HCT116 (cell line): ENCODE measurements at regions not wholly inside any gene's neighbourhood (a gene's known extent, or its start where the extent isn't known, plus 50 kb on each side); places are given as distances from the start of the nearest gene placed in this dataset.

ENCODE experiments used
- ATAC-seq: fragments of 200-7000 bp; cut with Tn5 transposase; 2 replicates; pipeline ENCODE4 v1.9.1; 2020; ENCODE audit warnings: mild to moderate bottlenecking, moderate library complexity
- BruUV-seq: library from RNA; stranded (reverse); fragments of 400-500 nt; replicated peaks from 2 replicates; lab custom pipeline; 2021; lab: Mats Ljungman, UMichigan
- CTCF ChIA-PET: fragments of 300-600 bp; sonication (Branson Sonifier 250); formaldehyde crosslinking; loops from one replicate; lab custom pipeline; 2021; ENCODE audit warnings: antibody characterized with exemption; lab: Charles Lee
- POLR2A ChIA-PET: fragments of 300-600, 350-600 bp; sonication (Branson Sonifier 250); formaldehyde crosslinking; loops from one replicate; lab custom pipeline; 2021; ENCODE audit warnings: antibody characterized with exemption; lab: Charles Lee
- RAD21 ChIA-PET, 2 experiments: fragments of 300-600 bp; sonication (Branson Sonifier 250); formaldehyde crosslinking; loops; one replicate each; lab custom pipeline; 2023; ENCODE audit warnings: low total read pairs in 2 of 2; ENCODE audit not compliant: uncharacterized antibody in 2 of 2, unreplicated experiment in 2 of 2, low non-redundant PET in 1 of 2; lab: Charles Lee
- DNase-seq: peaks from one replicate; pipeline ENCODE4 v3.0.0-alpha.2; 2010; ENCODE audit warnings: low read depth, low spot score
- H2AFZ ChIP-seq: fragments of 200-600 bp; shearing (Covaris generic), sonication (generic); 2 replicates; pipeline ENCODE4 v1.6.1; 2017; ENCODE audit warnings: low read depth, mixed run types, mixed read lengths, antibody characterized with exemption, low read length; ENCODE audit not compliant: poor library complexity, severe bottlenecking
- H3K27ac ChIP-seq: 2 replicates; pipeline ENCODE4 v1.5.1; 2012; ENCODE audit warnings: low read depth, low read length
- H3K27me3 ChIP-seq: fragments of 200-600 bp; sonication (generic); 2 replicates; pipeline ENCODE4 v1.6.1; 2016; ENCODE audit warnings: mixed run types, low read length, mixed read lengths; ENCODE audit not compliant: insufficient read depth
- H3K36me3 ChIP-seq, 2 experiments: fragments of 200-500 bp in 1 of 2; fragments of 200-600 bp in 1 of 2; sonication (Bioruptor generic) in 1 of 2; sonication (generic) in 1 of 2; 2 replicates each; pipeline versions ENCODE4 v1.5.1 to v1.6.1; 2014 to 2016; ENCODE audit warnings: low read length in 2 of 2, inconsistent platforms in 1 of 2, mixed read lengths in 1 of 2, mixed run types in 1 of 2; ENCODE audit not compliant: insufficient read depth in 2 of 2, control insufficient read depth in 1 of 2
- H3K4me1 ChIP-seq, 2 experiments: fragments of 200-600 bp in 1 of 2; sonication (generic) in 1 of 2; 2 replicates each; pipeline versions ENCODE4 v1.5.1 to v1.6.1; 2012 to 2017; ENCODE audit warnings: low read length in 2 of 2, inconsistent platforms in 1 of 2, mild to moderate bottlenecking in 1 of 2, mixed read lengths in 1 of 2, mixed run types in 1 of 2, moderate library complexity in 1 of 2; ENCODE audit not compliant: insufficient read depth in 2 of 2, control insufficient read depth in 1 of 2
- H3K4me2 ChIP-seq: fragments of 200-600 bp; sonication (generic); 2 replicates; pipeline ENCODE4 v1.6.1; 2017; ENCODE audit warnings: mixed run types, low read length, mixed read lengths
- H3K4me3 ChIP-seq, 2 experiments: fragments of 200-600 bp in 1 of 2; sonication (generic) in 1 of 2; replicated peaks in 1 of 2; 2 replicates each; pipeline ENCODE4 v1.5.1; 2011 to 2016; ENCODE audit warnings: low read length in 2 of 2, control low read depth in 1 of 2, low read depth in 1 of 2, mild to moderate bottlenecking in 1 of 2, mixed read lengths in 1 of 2, mixed run types in 1 of 2
- H3K79me2 ChIP-seq: fragments of 200-600 bp; sonication (generic); 2 replicates; pipeline ENCODE4 v1.6.1; 2017; ENCODE audit warnings: mild to moderate bottlenecking, mixed run types, low read length, moderate library complexity, mixed read lengths; ENCODE audit not compliant: insufficient read depth
- H3K9ac ChIP-seq: fragments of 200-600 bp; sonication (generic); 2 replicates; pipeline ENCODE4 v1.6.1; 2016; ENCODE audit warnings: low read length, mixed read lengths
- H3K9me2 ChIP-seq: fragments of 200-600 bp; sonication (generic), shearing (Covaris generic); 2 replicates; pipeline ENCODE4 v1.6.1; 2017; ENCODE audit warnings: mixed run types, mild to moderate bottlenecking, moderate library complexity; ENCODE audit not compliant: insufficient read depth
- H3K9me3 ChIP-seq, 2 experiments: fragments of 200-500 bp in 1 of 2; fragments of 200-600 bp in 1 of 2; sonication (Bioruptor generic) in 1 of 2; sonication (generic) in 1 of 2; 2 replicates each; pipeline ENCODE4 v1.6.1; 2014 to 2017; ENCODE audit warnings: low read length in 2 of 2, mixed read lengths in 2 of 2, inconsistent platforms in 1 of 2, low read depth in 1 of 2, mild to moderate bottlenecking in 1 of 2, mixed run types in 1 of 2, moderate library complexity in 1 of 2; ENCODE audit not compliant: control insufficient read depth in 1 of 2, insufficient read depth in 1 of 2
- H4K20me1 ChIP-seq: fragments of 200-600 bp; sonication (generic), shearing (Covaris generic); 2 replicates; pipeline ENCODE4 v1.6.1; 2017; ENCODE audit warnings: mixed run types, mild to moderate bottlenecking, moderate library complexity; ENCODE audit not compliant: insufficient read depth
- POLR2AphosphoS5 ChIP-seq: IDR thresholded peaks from 2 replicates; pipeline ENCODE4 v1.6.1; 2011; ENCODE audit warnings: mild to moderate bottlenecking, low read depth, low read length, moderate library complexity
- TCF7L2 ChIP-seq: IDR thresholded peaks from 2 replicates; pipeline ENCODE4 v1.7.0; 2011; ENCODE audit warnings: borderline replicate concordance, inconsistent platforms; ENCODE audit not compliant: insufficient read depth, insufficient read length; ENCODE audit errors: extremely low read depth
- YY1 ChIP-seq: IDR thresholded peaks from 2 replicates; pipeline ENCODE4 v1.6.1; 2011; ENCODE audit warnings: low read length, low read depth, moderate library complexity, mild to moderate bottlenecking; ENCODE audit not compliant: insufficient replicate concordance; ENCODE audit errors: extremely low read depth
- intact Hi-C: fragments of 100-400 bp; cut with micrococcal nuclease; formaldehyde crosslinking; loops from 2 replicates; pipeline ENCODE4 v1.10.0; 2022
- TF ChIP-seq, protein P1 (sequence below): IDR thresholded peaks from 2 replicates; pipeline ENCODE4 v1.6.1; 2012

DNA sequence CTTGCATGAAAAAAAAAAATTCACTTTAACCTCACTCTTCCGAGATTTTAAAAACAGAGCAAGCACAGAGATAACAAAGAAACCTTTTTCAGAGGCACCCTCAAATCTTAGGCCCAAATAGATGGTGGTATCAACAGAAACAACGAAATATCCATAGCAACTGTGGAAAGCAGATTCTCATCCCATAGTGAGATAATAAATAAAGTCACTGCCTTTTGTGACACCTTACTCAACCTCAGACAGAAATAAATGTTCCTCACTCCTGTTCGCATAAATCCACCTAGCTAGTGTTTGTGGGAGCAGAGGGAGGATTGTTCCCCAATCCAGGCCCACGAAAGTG is 60.9 kb upstream of the RTN4 start:
- TSS peak; percentile 84 for BruUV-seq

DNA sequence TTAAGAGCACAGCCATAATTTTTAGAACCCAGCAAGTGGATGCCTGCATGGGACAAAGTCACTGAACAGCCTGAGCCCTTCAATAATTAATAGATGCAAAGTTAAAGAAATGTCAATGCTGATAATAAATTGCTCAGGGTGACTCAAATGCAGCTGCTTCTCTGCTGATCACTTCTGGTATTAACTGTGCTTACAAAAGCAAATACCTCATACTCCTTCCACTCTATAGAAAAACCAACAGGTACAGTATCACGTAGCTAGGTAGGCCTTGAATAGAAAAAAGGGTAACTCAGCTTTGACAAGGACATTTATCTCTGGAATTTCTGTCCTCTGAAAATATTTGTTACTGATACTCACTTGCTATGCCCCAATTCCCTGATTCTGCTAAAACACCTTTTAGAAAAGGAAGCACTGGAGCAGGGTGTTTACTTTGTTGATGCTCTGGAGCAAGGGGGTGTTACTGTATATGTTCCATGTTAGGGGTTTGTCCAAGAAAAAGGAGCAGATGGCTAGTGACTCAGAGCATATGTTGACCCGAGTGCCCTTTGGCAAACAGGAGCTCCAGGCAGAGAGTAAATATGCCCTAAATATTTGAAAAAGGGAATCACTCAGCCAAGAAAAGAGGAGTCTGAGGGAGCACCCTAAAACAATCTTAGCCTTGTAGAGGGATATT is 59.1 kb upstream of the RTN4 start:
- no peak overlapping the region for H3K4me3 ChIP-seq
- no TSS peak for BruUV-seq
- no peaks in the 10 kb centered on the region for H3K27me3 ChIP-seq
- H3K36me3 ChIP-seq = no peaks in the 10 kb centered on the region
- ChIA-PET POLR2A (interaction anchor here (0.9 to 5.5 kb wide), 2 partner anchors 10 to 58 kb away, joined by 3 to 25 read pairs; partner anchors contain the start of gene RTN4), CTCF (interaction anchor here (1.4 kb wide), 1 partner anchor 58 kb away, joined by 3 read pairs; no protein-coding TSS in a partner anchor), RAD21 (no interaction called here)
- H3K4me1 ChIP-seq = peaks cover 31 to 51% of the 10 kb centered on the region in 2 experiments
- H3K79me2 ChIP-seq = no peaks in the 10 kb centered on the region
- no peaks in the 10 kb centered on the region for H3K9me3 ChIP-seq
- no peak overlapping the region for H2AFZ ChIP-seq
- ATAC-seq = no peak
- intact Hi-C loops = no loop called here
- H3K9me2 ChIP-seq = no peaks in the 10 kb centered on the region
- H4K20me1 ChIP-seq = no peaks in the 10 kb centered on the region
- TF ChIP-seq YY1 (no peak), TCF7L2 (no peak)
- H3K4me2 ChIP-seq = peak overlapping the region; percentile 44
- no peak overlapping the region for H3K27ac ChIP-seq
- H3K9ac ChIP-seq = no peak overlapping the region
- no peak for DNase-seq

More for the DNA sequence above, 60.9 kb upstream of the RTN4 start:
- ChIA-PET POLR2A (interaction anchor here (1.3 to 5.5 kb wide), 2 partner anchors 39 to 60 kb away, joined by 3 to 25 read pairs; partner anchors contain the start of gene RTN4), CTCF (no interaction called here), RAD21 (no interaction called here)
- peak overlapping the region; percentile 59 for H3K9ac ChIP-seq
- DNase-seq (no peak), ATAC-seq (no peak)
- H3K4me3 ChIP-seq = peak overlapping the region in 1 of 2 experiments; percentile 38; a peak in 2 of 4 replicates
- H3K4me1 ChIP-seq = peaks cover 40 to 69% of the 10 kb centered on the region in 2 experiments
- no peak overlapping the region for H2AFZ ChIP-seq
- no peaks in the 10 kb centered on the region for H3K36me3 ChIP-seq
- intact Hi-C loops = no loop called here
- no peaks in the 10 kb centered on the region for H3K9me3 ChIP-seq
- no peaks in the 10 kb centered on the region for H3K9me2 ChIP-seq
- H4K20me1 ChIP-seq = no peaks in the 10 kb centered on the region
- H3K27me3 ChIP-seq = no peaks in the 10 kb centered on the region
- no peak for TF ChIP-seq POLR2AphosphoS5
- TF ChIP-seq, protein P1, sequence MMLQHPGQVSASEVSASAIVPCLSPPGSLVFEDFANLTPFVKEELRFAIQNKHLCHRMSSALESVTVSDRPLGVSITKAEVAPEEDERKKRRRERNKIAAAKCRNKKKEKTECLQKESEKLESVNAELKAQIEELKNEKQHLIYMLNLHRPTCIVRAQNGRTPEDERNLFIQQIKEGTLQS = no peak
- peak overlapping the region; percentile 59 for H3K27ac ChIP-seq
- no peaks in the 10 kb centered on the region for H3K79me2 ChIP-seq
- H3K4me2 ChIP-seq = peak overlapping the region; percentile 73
